GM18909 (cell line): ENCODE measurements at regions not wholly inside any gene's neighbourhood (a gene's known extent, or its start where the extent isn't known, plus 50 kb on each side); places are given as distances from the start of the nearest gene placed in this dataset.
"Not testable (repeated sequence)": the region's sequence is repeated elsewhere in the genome, so short reads cannot be mapped to it uniquely, and the experiment has no call there.

ENCODE experiments used
- ATAC-seq: cut with Tn5 transposase; IDR thresholded peaks from one replicate; pipeline ENCODE4 v1.9.1; 2021; ENCODE audit warnings: mild to moderate bottlenecking; ENCODE audit not compliant: unreplicated experiment, poor library complexity

GRCh38 chr2:159880729-159881128, 82.7 kb upstream of the CD302 start:
- no peak for ATAC-seq

GRCh38 chr2:159879051-159879604, 81.1 kb upstream of the CD302 start:
- ATAC-seq = peak; percentile 83

- ATAC-seq = no peak
Measured at GRCh38 chr2:159875083-159875482, 77.1 kb upstream of the CD302 start.

- ATAC-seq = no peak
Measured at GRCh38 chr2:159873258-159873657, 75.2 kb upstream of the CD302 start.

GRCh38 chr2:159872353-159872752, 74.3 kb upstream of the CD302 start:
- ATAC-seq = no peak

- ATAC-seq = not testable (repeated sequence)
Measured at GRCh38 chr2:159868598-159869159, 70.7 kb upstream of the CD302 start.

- no peak for ATAC-seq
Measured at GRCh38 chr2:159867567-159868361, 69.8 kb upstream of the CD302 start.

GRCh38 chr2:159863526-159864160, 65.6 kb upstream of the CD302 start:
- ATAC-seq = no peak

GRCh38 chr2:159860581-159861310, 62.7 kb upstream of the CD302 start:
- no peak for ATAC-seq

GRCh38 chr2:159859583-159859982, 61.6 kb upstream of the CD302 start:
- no peak for ATAC-seq

GRCh38 chr2:159856760-159857159, 58.8 kb upstream of the CD302 start:
- ATAC-seq = no peak

- no peak for ATAC-seq
Measured at GRCh38 chr2:159855557-159856061, 57.6 kb upstream of the CD302 start.

GRCh38 chr2:159855143-159855542, 57.1 kb upstream of the CD302 start:
- ATAC-seq = no peak

GRCh38 chr2:159854481-159854880, 56.5 kb upstream of the CD302 start:
- no peak for ATAC-seq

GRCh38 chr2:159853101-159853500, 55.1 kb upstream of the CD302 start:
- no peak for ATAC-seq

GRCh38 chr2:159851941-159852340, 53.9 kb upstream of the CD302 start:
- no peak for ATAC-seq

- ATAC-seq = no peak
Measured at GRCh38 chr2:159850789-159851188, 52.8 kb upstream of the CD302 start.

GRCh38 chr2:159849160-159849813, 51.3 kb upstream of the CD302 start:
- ATAC-seq = no peak
